ENCODE measurements at regions not wholly inside any gene's neighbourhood (a gene's known extent, or its start where the extent isn't known, plus 50 kb on each side); places are given as distances from the start of the nearest gene placed in this dataset.
"Not testable (repeated sequence)": the region's sequence is repeated elsewhere in the genome, so short reads cannot be mapped to it uniquely, and the experiment has no call there.

- no peak for DNase-seq (ENCODE audit: extremely low read depth, low read depth, low spot score)
Observed at GRCh38 chr2:241981076-241981700, 111.7 kb downstream of the RTP5 start.

GRCh38 chr2:241982706-241983570 lies 113.4 kb downstream of the RTP5 start:
- DNase-seq (ENCODE audit: extremely low read depth, low read depth, low spot score): no peak

GRCh38 chr2:241983571-241984270 lies 114.2 kb downstream of the RTP5 start:
- DNase-seq (ENCODE audit: extremely low read depth, low read depth, low spot score): no peak

GRCh38 chr2:241984271-241984655 lies 114.7 kb downstream of the RTP5 start:
- DNase-seq (ENCODE audit: extremely low read depth, low read depth, low spot score): no peak

- DNase-seq (ENCODE audit: extremely low read depth, low read depth, low spot score): no peak
Observed at GRCh38 chr2:241984658-241985057, 115.1 kb downstream of the RTP5 start.

- not testable (repeated sequence) for DNase-seq (ENCODE audit: extremely low read depth, low read depth, low spot score)
Observed at GRCh38 chr2:241985161-241985985, 115.8 kb downstream of the RTP5 start.

GRCh38 chr2:241985986-241986329 lies 116.4 kb downstream of the RTP5 start:
- no peak for DNase-seq (ENCODE audit: extremely low read depth, low read depth, low spot score)

GRCh38 chr2:241986836-241987641 lies 117.5 kb downstream of the RTP5 start:
- no peak for DNase-seq (ENCODE audit: extremely low read depth, low read depth, low spot score)

GRCh38 chr2:241987726-241988125 lies 118.2 kb downstream of the RTP5 start:
- DNase-seq (ENCODE audit: extremely low read depth, low read depth, low spot score): no peak

GRCh38 chr2:241988146-241988545 lies 118.6 kb downstream of the RTP5 start:
- DNase-seq (ENCODE audit: extremely low read depth, low read depth, low spot score): no peak

GRCh38 chr2:241989074-241989473 lies 119.5 kb downstream of the RTP5 start:
- DNase-seq (ENCODE audit: extremely low read depth, low read depth, low spot score): no peak

GRCh38 chr2:241990466-241990865 lies 120.9 kb downstream of the RTP5 start:
- no peak for DNase-seq (ENCODE audit: extremely low read depth, low read depth, low spot score)

GRCh38 chr2:241991299-241991698 lies 121.8 kb downstream of the RTP5 start:
- no peak for DNase-seq (ENCODE audit: extremely low read depth, low read depth, low spot score)

- DNase-seq (ENCODE audit: extremely low read depth, low read depth, low spot score): no peak
Observed at GRCh38 chr2:241992753-241993152, 123.2 kb downstream of the RTP5 start.

GRCh38 chr2:241993386-241994005 lies 124.0 kb downstream of the RTP5 start:
- DNase-seq (ENCODE audit: extremely low read depth, low read depth, low spot score): no peak

- DNase-seq (ENCODE audit: extremely low read depth, low read depth, low spot score): no peak
Observed at GRCh38 chr2:241994086-241994485, 124.6 kb downstream of the RTP5 start.

- DNase-seq (ENCODE audit: extremely low read depth, low read depth, low spot score): no peak
Observed at GRCh38 chr2:241994556-241995213, 125.2 kb downstream of the RTP5 start.

- DNase-seq (ENCODE audit: extremely low read depth, low read depth, low spot score): no peak
Observed at GRCh38 chr2:241996100-241996499, 126.6 kb downstream of the RTP5 start.

GRCh38 chr2:241997017-241997416 lies 127.5 kb downstream of the RTP5 start:
- no peak for DNase-seq (ENCODE audit: extremely low read depth, low read depth, low spot score)

Data from glomerular endothelial cell (primary cell).